Umbilical cord (tissue), 1 donor: ENCODE measurements at regions not wholly inside any gene's neighbourhood (a gene's known extent, or its start where the extent isn't known, plus 50 kb on each side); places are given as distances from the start of the nearest gene placed in this dataset.
A peak's percentile ranks its signal among the peaks of the same experiment; 100 is the strongest.

Source experiments
- DNase-seq: peaks from one replicate; pipeline ENCODE4 v3.0.0-alpha.2; 2015; ENCODE audit warnings: low spot score

DNA sequence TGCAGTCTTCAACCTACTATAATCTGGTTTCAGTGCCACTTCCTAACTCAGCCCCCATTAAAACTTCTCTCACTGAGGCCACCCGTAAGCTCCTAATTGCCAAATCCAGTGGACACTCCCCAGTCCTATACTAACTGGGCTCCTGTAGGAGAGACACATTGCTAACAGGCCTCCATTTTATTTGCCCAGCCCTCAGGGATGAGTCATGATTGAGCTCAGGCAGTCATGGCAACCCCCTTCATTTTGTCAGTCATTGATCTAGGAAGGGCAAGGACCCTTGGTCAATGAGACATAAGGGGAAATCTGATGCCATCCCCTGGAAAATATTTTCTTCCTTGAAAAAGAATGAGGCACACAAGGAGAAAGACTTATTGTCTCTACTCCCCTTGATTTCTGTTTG is 70.1 kb upstream of the HIF1A start:
- no peak for DNase-seq

DNA sequence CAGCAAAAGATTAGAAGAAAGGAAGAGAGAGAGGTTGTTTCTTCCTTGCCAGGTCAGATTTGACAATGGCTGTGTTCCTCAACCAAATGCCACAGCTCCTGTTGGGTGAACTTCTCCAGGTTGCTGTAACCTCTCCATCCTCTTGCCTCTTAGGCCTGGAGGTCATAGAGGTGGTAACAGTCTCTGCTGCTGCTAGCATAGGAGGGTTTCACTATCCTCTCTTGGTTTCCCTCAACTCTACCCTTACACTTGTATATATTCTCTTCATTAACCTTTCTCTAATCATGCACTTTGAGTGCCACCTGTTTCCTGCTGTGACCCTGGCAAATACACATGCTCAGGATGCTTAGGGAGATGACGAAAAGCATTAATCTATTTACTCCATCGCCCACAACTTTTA is 67.7 kb upstream of the HIF1A start:
- no peak for DNase-seq

DNA sequence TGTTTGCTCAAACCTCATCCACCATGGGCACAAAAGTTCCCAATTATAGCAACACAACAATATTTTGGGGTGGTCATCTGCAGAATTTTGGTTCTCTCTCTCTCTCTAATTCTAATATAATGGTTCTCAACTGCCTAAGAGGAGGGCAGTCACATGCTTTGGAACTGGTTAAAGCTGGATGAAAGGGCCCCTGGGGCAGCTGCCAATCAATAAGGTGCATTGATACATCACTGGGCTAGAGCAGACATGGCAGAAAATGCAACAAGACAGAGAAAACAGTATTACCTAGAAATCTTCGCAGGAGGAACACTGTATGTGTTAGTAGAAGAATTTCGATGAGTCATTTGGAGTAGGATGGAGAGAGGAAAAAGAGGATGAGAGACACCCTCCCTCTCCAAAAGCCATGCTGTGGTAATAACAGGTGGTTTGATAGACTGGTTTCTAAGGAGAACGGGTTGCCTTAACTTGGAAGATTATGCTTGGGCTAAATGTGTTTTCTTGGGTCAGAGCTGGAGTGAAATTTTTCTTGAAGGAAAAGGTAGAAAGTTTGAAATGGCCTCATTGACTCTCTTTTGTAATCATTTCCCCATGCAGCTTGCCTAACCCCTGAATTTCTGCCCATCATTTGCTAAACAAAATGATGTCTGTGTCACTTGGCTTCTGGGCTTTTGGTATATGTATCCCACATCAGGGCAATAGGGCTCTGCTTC is 67.1 kb upstream of the HIF1A start:
- no peak for DNase-seq

DNA sequence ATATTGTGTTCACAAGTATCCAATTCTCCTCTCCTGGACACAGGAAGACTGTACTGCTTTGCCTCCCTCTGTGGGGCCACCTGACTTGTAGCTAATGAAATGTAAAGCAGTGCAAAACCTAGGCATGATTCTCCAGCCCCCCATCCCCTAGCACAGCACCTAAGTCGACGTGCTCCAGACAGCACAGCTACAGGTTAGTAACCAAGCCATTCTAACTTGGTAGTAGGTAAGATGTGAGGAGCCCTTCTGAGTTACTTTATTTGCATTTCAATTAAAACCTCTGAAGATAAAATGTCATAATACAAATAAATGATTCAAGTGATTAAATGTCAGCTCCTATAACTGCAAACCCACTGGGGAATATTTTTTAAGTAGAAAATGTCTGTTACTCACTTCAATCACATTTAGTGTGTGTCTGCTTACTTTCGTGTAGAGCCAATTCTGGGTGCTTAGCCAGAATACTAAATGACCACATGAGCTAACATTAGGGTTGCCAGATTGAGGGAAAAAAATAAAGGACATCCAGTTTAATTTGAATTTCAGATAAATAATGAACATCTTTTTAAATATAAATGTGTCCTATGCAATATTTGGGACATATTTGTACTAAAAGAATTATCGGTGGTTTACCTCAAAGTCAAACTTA is 64.8 kb upstream of the HIF1A start:
- DNase-seq: no peak

DNA sequence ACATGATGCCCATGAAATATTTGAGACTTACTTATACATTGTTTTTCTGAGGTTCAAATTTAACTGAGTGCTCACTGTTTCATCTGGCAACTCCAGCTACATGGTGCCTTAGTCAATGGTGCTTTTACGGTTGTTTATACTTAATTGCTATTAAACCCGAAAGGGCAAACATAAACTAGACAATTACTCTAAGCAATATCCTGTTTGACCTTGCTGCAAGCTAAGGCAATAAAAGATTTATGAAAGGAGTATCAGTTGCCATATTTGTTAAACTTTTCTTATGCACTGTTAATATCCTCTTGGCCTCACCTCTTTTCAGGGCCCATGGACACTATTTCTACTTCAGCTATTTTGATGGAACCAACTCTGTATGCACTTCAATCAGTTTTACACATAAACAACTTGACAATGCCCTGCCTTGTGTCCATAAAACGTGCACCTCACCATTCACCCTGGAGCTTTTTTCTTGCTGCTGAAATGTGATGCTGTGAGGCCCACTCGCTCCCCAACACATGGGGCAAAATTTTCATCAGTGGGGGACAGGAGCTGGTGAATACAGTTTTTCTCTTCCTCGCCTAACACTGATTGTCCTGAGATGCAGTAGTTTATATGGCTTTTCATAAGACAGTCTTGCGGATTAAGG is 64.1 kb upstream of the HIF1A start:
- no peak for DNase-seq

DNA sequence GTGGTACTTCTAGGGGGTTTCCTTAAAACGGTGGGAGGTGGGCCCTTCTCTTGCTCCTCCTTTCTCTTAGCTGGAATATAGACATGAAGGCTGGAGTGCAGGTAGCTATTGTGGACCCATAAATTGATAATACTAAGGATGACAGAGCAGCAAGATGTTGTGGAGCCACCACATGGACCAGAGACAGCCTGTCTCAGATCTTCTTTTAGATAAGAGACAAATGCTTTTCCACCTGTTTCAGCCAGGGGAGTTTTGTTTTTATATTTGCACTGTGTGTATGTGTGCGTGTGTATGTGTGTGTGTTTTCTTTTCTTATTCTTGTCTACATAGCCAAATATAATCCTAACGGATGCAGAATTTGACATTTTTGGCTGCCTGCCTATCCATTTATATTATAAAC is 62.9 kb upstream of the HIF1A start:
- DNase-seq: no peak

DNA sequence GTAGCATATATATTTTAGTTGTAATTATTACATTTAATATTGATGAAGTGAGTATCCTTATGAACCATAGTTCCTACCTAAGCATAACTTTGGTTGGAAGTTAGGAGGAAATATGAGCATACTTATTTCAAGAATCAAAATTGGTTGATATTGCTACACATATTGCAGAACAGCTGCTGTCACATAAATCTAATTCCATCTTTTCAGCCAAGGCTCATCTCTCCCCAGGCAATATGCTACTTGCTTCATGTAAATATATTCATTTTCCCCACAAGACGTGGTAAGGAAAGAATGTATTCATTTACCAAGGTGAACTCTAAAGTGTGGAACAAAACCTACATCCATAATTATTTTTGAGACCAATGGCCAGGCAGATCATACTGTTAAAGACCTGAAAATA is 62.5 kb upstream of the HIF1A start:
- DNase-seq: no peak

DNA sequence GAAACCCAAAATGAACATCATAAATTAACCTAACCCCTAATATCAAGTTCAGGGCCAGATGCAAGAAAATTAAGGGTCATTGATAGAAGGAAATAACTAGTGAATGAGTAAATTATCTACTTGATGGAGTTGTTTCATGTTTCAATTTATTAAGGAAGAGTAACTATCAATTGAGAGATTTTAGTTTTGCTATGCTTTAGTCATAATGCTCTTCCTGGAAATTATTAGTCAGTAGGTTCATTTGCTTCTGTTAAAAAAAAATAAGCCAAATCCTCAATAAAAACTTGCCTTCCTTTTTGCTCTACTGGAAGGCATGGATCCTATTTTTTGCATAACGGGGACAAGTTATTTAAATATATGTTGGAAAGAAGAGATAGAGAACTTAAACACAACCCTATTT is 59.0 kb upstream of the HIF1A start:
- no peak for DNase-seq

DNA sequence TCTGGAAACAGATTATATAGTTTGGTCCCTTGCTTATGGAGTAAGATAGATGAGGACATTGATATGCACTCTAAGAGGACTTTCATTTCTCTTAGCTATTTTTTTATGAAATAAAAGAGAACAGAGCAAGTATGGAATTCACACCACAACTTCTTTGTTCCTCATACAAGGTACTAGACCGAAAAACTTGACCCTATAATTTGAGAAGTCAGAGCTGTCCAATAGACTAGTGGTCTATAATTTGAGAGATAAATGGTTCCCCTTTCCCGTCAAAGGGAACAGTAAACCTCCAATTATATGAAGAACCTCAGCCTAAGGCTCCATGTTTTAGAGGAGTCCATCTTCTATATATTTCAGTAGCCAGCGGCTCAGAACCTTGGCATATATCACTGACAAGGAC is 58.5 kb upstream of the HIF1A start:
- no peak for DNase-seq

DNA sequence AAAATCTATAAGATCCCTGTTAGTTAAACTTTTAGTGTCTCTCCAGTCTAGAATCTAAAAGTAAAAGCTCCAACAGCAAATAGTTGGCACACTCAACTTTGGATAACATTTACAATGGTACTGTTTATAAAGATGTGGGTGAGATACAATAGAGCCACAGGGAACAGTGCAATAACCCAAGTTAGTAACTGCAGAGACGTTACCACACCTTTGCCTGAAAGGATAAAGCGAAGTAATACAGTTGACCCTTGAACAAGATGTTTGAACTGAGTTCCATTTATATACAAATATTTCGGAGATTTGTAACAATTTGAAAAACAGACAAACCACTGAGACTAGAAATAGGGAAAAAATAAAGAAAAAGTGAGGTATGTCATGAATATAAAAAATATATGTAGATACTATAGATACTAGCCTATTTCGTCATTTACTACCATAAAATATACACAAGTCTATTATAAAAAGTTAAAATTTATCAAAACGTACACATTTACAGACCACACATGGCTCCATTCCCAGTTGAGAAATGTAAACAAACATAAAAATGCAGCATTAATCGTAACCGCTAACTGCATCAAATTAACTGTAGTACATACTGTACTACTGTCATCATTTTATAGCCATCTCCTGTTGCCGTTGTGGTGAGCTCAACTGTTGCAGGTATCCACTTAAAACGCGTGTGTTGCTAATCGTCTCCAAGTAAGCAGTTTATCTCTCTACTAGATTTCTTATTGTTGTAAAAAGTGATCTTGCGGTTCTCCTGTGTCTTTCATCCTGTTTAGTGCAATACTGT is 56.5 kb upstream of the HIF1A start:
- no peak for DNase-seq

DNA sequence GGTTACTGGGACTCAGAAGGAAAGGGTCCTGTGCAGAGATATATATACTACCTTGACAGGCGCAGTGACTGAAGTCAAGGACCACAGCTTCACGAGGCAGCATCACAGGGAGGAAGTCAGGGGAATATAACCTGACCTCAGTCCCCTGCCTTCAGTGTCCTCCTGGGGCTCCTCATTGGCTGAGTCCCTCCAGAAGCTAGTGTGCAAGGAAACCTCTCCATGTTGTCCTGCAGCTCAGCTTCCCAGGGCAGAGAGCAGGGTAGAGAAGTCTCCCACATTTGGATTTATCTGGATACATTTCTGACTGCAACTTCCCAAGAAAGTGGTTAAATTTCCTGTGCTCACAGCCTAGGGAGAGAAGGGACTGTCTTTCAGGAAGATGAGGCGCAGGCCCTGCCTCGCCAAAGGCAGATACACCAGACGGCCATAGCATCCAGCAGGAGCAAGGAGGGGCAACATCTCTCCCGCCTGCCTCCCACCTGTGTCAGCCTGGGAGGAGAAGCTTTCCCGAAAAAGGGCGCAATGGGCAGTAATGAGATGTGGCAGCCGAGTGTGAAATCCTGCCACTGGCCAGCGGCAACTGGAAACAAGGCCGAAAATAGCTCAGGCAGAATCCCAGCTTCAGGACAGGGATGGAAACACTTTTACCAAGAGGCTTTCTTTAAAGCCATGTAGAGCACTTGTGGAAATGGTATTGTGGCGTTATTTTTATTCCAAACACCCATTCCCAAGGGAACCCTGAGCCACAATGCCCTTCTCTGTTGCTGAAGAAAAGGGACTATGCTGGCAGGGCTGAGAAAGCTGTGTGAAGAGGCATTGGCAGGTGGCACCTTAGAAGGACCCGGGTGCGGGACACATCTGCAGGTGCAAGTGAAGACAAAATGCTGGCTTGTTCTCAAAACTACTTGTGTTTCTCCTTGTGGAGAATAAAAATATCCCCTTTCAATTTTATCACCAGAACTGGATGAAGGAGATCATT is 54.9 kb upstream of the HIF1A start:
- no peak for DNase-seq

DNA sequence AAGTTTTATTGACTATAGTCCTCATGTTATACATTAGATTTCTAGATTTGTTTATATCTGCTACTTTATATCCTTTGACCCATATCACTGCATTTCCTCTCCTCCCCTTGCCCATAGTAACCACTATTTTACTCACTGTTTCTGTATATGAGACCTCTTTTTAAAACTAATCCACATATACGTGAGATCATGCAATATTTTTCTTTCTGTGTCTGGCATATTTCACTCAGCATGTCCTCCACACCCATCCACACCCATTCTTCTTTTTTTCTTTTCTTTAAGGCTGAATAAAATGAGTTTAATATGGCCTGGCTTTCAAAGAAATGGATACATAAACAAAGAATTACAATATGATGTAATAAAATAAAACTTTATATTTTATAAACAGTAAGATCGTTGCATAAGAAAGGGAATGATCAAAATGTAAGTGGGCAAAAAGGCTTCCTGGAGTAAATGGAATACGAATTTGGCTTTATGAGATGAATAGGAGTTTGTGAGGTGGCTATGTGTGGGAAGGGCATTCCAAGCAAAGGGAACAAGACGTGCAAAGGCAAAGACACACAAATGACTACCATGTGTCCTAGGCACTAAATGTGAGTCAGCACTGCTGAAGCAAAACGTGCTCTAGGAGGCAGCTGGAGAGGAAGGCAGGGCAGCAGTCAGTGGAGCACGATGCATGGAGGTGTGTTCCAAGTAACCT is 53.2 kb upstream of the HIF1A start:
- DNase-seq: peak; percentile 51

DNA sequence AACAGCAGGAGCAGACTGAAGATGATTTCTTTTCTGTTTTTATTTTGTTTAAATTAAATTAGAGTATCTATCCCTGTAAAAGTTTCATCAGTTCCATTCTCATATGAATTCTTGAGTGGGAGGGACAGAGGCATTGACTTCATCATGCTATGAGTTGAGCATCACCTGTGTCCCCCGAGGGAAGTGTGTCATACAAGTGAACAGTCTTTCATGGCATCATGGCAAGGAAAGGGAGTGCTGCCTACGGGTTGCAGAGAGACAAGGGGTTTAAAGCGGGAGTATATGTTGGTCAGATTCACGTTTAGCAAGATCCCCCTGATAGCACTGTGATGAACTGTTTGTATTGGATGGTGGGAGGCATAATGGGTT is 52.7 kb upstream of the HIF1A start:
- no peak for DNase-seq

DNA sequence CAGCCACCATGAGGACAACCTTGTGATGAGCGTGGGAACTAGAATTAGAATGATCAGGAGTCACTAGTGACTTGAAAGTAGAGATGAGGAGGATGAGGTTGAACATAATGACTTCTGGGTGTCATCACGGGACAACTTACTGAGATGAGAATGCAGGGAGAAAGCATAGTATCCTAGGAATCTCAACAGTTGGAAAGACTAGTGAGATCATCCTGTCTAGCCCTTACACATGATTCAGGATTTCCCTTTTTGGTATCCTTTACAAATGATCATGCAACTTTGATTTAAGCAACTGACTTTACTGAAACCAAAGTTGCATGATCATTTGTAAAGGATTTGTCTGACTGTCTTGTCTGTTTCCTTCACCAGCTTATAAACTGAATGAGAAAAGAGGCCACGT is 51.8 kb upstream of the HIF1A start:
- no peak for DNase-seq

DNA sequence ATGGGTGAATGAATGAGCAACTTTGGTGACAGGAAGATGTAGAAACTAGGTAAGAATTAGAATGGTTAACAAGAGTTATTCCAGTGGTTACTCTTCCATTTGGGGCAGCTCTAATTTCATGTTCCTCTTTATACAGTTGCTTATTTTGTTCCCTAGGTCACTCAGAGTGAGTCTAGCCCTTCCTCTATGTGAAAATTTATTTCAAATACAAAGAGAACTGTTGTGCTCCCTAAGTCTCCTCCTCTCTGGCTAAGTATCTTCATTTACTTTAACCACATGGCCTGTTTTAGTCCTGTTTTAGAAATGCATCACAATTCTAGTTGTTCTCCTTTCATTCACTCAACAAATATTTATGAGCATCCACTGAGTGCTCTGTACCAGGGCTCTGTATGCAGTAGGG is 51.1 kb upstream of the HIF1A start:
- DNase-seq: no peak

DNA sequence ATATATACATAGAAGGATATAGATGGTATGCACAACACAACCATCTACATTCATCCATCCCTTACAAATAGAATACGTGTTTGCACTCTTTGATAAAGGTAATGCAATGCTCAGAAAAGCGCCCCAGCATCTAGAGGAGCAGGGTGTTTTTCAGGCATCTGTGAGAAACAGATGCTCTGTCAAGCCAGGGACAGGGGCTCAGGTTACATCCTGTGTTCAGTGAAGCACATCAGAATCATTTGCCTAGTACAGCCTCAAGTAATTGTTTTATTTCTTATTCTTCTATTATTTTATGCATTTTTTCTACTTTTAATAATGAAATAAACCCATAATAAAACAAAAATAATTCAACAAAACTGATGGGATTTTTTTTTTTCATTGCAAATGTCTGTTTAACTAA is 50.5 kb upstream of the HIF1A start:
- no peak for DNase-seq

DNA sequence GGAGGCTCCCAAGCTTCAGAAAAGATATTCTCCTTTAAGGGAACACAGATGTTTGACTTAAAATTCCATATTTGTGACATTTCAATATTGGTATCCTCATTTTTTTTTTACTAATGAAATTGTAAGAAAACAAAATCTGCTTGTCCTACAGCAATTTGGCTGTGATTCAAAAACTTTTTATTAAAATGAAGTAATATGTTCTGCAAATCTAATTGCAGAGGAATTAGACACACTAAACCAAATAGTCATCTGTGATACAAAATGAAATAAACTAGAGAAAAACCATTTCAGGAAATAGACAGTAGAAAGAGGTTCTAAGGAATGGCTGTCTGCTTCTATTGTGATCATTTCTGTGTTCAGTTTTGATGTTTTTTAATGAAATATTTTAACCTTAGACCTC is 50.1 kb upstream of the HIF1A start:
- DNase-seq: no peak
